Erythroblast (primary cell): ENCODE measurements at regions not wholly inside any gene's neighbourhood (a gene's known extent, or its start where the extent isn't known, plus 50 kb on each side); places are given as distances from the start of the nearest gene placed in this dataset.

ENCODE experiments used
- DNase-seq, 2 experiments: peaks; one replicate each; lab custom pipeline; 2025; lab: John Stamatoyannopoulos, UW
- GATA1 ChIP-seq: IDR thresholded peaks from 2 replicates; pipeline ENCODE4 v1.6.1; 2011; ENCODE audit warnings: low read depth, mild to moderate bottlenecking, control low read depth, low read length, moderate library complexity
- POLR2A ChIP-seq: IDR thresholded peaks from 2 replicates; pipeline ENCODE4 v1.6.1; 2011; ENCODE audit warnings: mild to moderate bottlenecking, low read length

DNA sequence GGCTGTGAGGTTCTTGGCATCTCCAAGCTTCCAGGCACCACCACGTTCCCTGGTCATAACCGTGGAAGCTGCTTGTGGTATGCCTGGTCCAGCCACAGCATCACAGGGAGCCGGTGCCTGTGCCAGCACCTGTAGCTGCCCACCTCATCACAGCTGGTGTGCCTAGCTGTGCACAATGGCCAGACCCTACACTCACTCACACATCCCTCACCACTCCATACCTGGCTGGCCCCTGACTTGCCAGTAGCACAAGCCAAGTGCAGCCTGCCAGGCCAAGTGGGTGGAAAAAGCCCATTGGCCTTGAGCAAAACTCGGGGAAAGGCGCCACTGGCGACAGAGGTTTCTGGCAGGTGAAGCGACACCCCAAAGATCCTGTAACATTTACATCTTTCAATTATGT is 192.3 kb upstream of the MANEA start:
- no peak for DNase-seq
- TF ChIP-seq POLR2A (no peak), GATA1 (no peak)

DNA sequence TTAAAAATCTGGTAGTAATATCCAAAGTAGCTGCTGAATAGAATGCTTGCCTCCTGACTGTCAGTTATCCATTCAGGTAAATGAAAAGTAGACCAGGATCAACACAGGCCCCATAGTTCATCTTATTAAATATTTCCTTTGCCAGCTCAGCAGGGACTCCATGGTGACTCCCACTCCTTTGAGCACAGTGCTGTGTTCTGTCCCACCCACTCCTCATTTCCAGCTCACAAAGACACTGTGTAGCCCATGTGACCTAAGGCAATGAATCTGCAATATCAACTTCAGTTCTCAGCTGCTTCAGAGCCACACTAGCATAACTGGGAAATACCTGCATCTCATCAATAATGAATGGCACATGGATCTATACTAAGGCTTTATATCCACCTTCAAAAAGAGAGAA is 189.5 kb upstream of the MANEA start:
- no peak for DNase-seq
- TF ChIP-seq POLR2A (no peak), GATA1 (no peak)

GRCh38 chr6:95404777-95405176 is 172.6 kb upstream of the MANEA start:
- TF ChIP-seq POLR2A (no peak), GATA1 (no peak)
- no peak for DNase-seq

GRCh38 chr6:95408111-95408510 is 169.2 kb upstream of the MANEA start:
- no peak for DNase-seq
- TF ChIP-seq POLR2A = no peak
- TF ChIP-seq GATA1 = no peak

DNA sequence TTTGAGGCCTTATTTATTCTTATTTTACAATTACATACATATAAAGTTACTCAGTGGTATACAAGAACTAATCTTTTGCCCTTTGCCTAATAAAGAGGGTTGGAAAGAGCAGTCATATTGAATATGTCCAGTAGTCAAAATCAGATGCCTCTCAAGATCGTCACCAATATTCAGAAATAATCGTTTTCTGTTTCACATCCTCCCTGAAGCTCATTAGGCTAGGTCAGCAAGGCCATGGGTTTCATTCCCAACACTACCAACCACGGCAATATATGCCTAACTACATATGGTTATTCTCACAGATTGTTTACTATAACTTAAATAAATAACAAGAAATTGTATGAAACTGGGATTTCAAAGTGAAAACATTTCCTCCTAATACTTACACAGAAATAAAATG is 167.2 kb upstream of the MANEA start:
- no peak for TF ChIP-seq POLR2A
- no peak for TF ChIP-seq GATA1

GRCh38 chr6:95413789-95414188 is 163.5 kb upstream of the MANEA start:
- no peak for TF ChIP-seq GATA1
- no peak for TF ChIP-seq POLR2A
- DNase-seq = no peak

More for the DNA sequence above, 167.2 kb upstream of the MANEA start:
- no peak for DNase-seq

GRCh38 chr6:95417856-95418255 is 159.5 kb upstream of the MANEA start:
- no peak for DNase-seq
- TF ChIP-seq POLR2A (no peak), GATA1 (no peak)

GRCh38 chr6:95420792-95421191 is 156.5 kb upstream of the MANEA start:
- DNase-seq = no peak
- TF ChIP-seq GATA1 (no peak), POLR2A (no peak)

GRCh38 chr6:95423331-95423730 is 154.0 kb upstream of the MANEA start:
- DNase-seq = no peak
- no peak for TF ChIP-seq GATA1

GRCh38 chr6:95431637-95432228 is 145.6 kb upstream of the MANEA start:
- DNase-seq = peak; percentile 27 to 53

DNA sequence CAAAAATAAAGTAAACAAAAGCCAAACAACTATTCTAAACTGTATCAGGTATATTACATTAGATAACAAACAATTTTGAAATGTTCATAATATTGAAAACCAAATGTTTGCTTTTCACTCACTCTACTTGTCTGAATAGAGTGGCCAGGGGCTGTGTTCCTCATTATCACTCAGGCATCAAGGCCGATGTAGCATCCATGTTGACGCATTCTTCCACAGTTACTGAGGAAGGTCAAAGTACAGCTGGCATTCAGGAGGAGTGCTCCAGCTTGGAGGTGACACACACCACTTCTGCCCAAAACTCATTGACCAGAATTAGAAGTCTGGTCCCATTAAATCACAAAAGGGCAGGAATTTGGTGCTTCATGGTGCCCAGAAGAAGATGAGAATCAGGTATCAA is 137.6 kb upstream of the MANEA start:
- TF ChIP-seq POLR2A (no peak), GATA1 (no peak)
- no peak for DNase-seq

More at GRCh38 chr6:95431637-95432228, 145.6 kb upstream of the MANEA start:
- TF ChIP-seq GATA1 (no peak), POLR2A (no peak)

DNA sequence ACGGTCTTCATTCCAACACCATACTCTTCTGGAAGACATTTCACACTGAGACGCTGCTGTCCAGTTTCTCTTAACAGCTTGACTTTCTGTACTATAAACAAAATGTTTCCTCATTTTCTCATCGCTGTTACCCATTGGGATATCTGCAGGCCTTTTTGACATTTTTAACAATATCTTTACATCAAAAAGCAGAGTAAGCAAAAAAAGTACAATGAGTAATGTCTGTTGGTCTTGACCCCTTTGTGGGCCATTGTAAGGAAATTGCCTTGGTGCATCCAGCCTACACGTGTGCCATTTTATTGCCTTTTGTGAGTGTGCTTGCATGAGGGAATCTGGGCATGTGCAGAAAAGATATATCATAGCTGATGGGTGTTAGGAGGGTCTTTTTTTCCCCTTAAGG is 129.1 kb upstream of the MANEA start:
- TF ChIP-seq POLR2A = no peak
- no peak for TF ChIP-seq GATA1
- DNase-seq = no peak

DNA sequence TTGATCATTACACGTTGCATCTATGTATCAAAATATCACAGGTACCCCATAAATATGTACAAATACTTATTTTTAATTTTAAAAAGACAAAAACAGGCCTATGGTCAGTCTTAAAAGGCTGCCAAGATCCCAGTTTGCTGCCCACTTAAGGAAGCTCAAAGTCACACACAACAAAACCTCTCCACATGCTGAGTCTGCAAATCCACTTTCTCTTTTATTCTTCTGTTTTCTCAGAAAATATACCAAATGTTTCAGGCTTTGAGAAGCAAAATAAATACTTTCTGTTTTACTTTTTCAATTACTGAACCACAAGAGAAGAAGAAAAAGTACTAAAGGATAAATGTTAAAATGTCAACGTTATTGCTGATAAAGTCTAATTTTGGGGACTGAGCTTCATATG is 107.8 kb upstream of the MANEA start:
- TF ChIP-seq POLR2A (no peak), GATA1 (no peak)
- no peak for DNase-seq

- TF ChIP-seq GATA1 = no peak
- TF ChIP-seq POLR2A = no peak
- no peak for DNase-seq
Measured at GRCh38 chr6:95478941-95479340, 98.4 kb upstream of the MANEA start.

GRCh38 chr6:95487817-95488216 is 89.5 kb upstream of the MANEA start:
- no peak for TF ChIP-seq GATA1
- TF ChIP-seq POLR2A = no peak
- DNase-seq = no peak
